ENCODE measurements at regions not wholly inside any gene's neighbourhood (a gene's known extent, or its start where the extent isn't known, plus 50 kb on each side); places are given as distances from the start of the nearest gene placed in this dataset.

GRCh38 chr3:159600291-159600690, 388.3 kb upstream of the IL12A start:
- Histone ChIP-seq H3K36me3 (ENCODE audit: control insufficient read depth in 2 of 2, insufficient read depth in 1 of 2, low read length in 2 of 2) (no peaks in the 10 kb centered on the region), H3K4me1 (ENCODE audit: control insufficient read depth, insufficient read depth, low read length) (no peaks in the 10 kb centered on the region), H3K27ac (ENCODE audit: extremely low read depth, low read depth, low read length) (no peak overlapping the region), H3K4me3 (ENCODE audit: low read depth, low read length) (no peak overlapping the region), H3K9me3 (ENCODE audit: control insufficient read depth, insufficient read depth, low read depth, low read length) (no peaks in the 10 kb centered on the region)
- CTCF ChIA-PET = no interaction called here
- POLR2A ChIA-PET = no interaction called here
- TF ChIP-seq ZNF626 (tag by site-specific recombination; IDR thresholded peaks at IDR 0.05) (peak; percentile 11; the same call in 1 of the 2 replicates), SETDB1 (IDR thresholded peaks at IDR 0.05; ENCODE audit: insufficient read length, low read length) (peak; percentile 84), ZNF549 (tag by site-specific recombination; IDR thresholded peaks at IDR 0.05) (no peak)

GRCh38 chr3:159604151-159604581, 384.5 kb upstream of the IL12A start:
- Histone ChIP-seq H3K9me3 (ENCODE audit: control insufficient read depth, insufficient read depth, low read depth, low read length) (no peaks in the 10 kb centered on the region), H3K4me1 (ENCODE audit: control insufficient read depth, insufficient read depth, low read length) (no peaks in the 10 kb centered on the region), H3K27ac (ENCODE audit: extremely low read depth, low read depth, low read length) (no peak overlapping the region), H3K36me3 (ENCODE audit: control insufficient read depth in 2 of 2, insufficient read depth in 1 of 2, low read length in 2 of 2) (no peaks in the 10 kb centered on the region), H3K4me3 (ENCODE audit: low read depth, low read length) (no peak overlapping the region)
- CTCF ChIA-PET = interaction anchor here (1.0 kb wide), 1 partner anchor 201 kb away, joined by 4 read pairs; no protein-coding TSS in a partner anchor
- POLR2A ChIA-PET = no interaction called here
- TF ChIP-seq ZNF626 (tag by site-specific recombination; IDR thresholded peaks at IDR 0.05) = no peak
- peak; percentile 33; the same call in 1 of the 2 replicates for TF ChIP-seq ZNF629 (tag by site-specific recombination; IDR thresholded peaks at IDR 0.05)
- TF ChIP-seq ZNF311 (tag by site-specific recombination; IDR thresholded peaks at IDR 0.05; ENCODE audit: borderline replicate concordance) = no peak
- TF ChIP-seq SP2 (tag by site-specific recombination; IDR thresholded peaks at IDR 0.05) = no peak
- peak; percentile 57 for TF ChIP-seq FEZF1 (tag by site-specific recombination; IDR thresholded peaks at IDR 0.05)
- no peak for TF ChIP-seq ZNF654 (tag by site-specific recombination; IDR thresholded peaks at IDR 0.05; ENCODE audit: low read depth)
- TF ChIP-seq, protein P1, sequence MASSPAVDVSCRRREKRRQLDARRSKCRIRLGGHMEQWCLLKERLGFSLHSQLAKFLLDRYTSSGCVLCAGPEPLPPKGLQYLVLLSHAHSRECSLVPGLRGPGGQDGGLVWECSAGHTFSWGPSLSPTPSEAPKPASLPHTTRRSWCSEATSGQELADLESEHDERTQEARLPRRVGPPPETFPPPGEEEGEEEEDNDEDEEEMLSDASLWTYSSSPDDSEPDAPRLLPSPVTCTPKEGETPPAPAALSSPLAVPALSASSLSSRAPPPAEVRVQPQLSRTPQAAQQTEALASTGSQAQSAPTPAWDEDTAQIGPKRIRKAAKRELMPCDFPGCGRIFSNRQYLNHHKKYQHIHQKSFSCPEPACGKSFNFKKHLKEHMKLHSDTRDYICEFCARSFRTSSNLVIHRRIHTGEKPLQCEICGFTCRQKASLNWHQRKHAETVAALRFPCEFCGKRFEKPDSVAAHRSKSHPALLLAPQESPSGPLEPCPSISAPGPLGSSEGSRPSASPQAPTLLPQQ (tag by site-specific recombination; IDR thresholded peaks at IDR 0.05) = 0 out of 2 replicates have a peak, but pooled peaks have one; percentile 26

DNA sequence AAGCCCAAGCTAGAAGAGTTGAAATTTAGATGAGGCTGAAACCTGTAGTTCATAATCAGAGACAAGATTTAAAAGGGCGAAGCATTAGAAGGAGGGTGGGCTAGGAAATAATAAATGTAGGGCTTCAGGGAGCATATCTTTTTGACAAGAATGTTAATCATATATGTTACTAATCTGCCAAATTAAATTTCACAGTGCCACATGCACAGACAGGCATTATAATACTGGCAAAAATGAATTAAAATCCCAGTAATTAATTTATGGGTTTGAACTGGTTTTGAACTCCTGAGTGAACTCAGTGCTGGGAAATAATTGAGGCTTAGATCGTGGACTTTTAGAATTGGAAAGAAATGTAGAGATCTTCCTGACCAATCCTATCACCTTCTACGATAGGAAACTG, 383.5 kb upstream of the IL12A start:
- H3K9me3 ChIP-seq (ENCODE audit: control insufficient read depth, insufficient read depth, low read depth, low read length) = no peaks in the 10 kb centered on the region
- H3K4me1 ChIP-seq (ENCODE audit: control insufficient read depth, insufficient read depth, low read length) = no peaks in the 10 kb centered on the region
- H3K27ac ChIP-seq (ENCODE audit: extremely low read depth, low read depth, low read length) = no peak overlapping the region
- no peak overlapping the region for H3K4me3 ChIP-seq (ENCODE audit: low read depth, low read length)
- ChIA-PET POLR2A (no interaction called here), CTCF (interaction anchor here (0.5 kb wide), 1 partner anchor 344 kb away, joined by 3 read pairs; no protein-coding TSS in a partner anchor)
- H3K36me3 ChIP-seq (ENCODE audit: control insufficient read depth in 2 of 2, insufficient read depth in 1 of 2, low read length in 2 of 2) = no peaks in the 10 kb centered on the region
- TF ChIP-seq ZNF558 (tag by site-specific recombination; IDR thresholded peaks at IDR 0.05) = no peak
- TF ChIP-seq EGR2 (tag by site-specific recombination; IDR thresholded peaks at IDR 0.05; ENCODE audit: low read depth) = no peak
- no peak for TF ChIP-seq KLF7 (tag by site-specific recombination; IDR thresholded peaks at IDR 0.05; ENCODE audit: borderline replicate concordance)
- no peak for TF ChIP-seq ZNF362 (tag by site-specific recombination; IDR thresholded peaks at IDR 0.05)
- TF ChIP-seq, protein P2, sequence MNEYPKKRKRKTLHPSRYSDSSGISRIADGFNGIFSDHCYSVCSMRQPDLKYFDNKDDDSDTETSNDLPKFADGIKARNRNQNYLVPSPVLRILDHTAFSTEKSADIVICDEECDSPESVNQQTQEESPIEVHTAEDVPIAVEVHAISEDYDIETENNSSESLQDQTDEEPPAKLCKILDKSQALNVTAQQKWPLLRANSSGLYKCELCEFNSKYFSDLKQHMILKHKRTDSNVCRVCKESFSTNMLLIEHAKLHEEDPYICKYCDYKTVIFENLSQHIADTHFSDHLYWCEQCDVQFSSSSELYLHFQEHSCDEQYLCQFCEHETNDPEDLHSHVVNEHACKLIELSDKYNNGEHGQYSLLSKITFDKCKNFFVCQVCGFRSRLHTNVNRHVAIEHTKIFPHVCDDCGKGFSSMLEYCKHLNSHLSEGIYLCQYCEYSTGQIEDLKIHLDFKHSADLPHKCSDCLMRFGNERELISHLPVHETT (tag by site-specific recombination; IDR thresholded peaks at IDR 0.05) = no peak
- no peak for TF ChIP-seq ZNF398 (tag by site-specific recombination; IDR thresholded peaks at IDR 0.05)

All from HEK293 (cell line).